ENCODE measurements at regions not wholly inside any gene's neighbourhood (a gene's known extent, or its start where the extent isn't known, plus 50 kb on each side); places are given as distances from the start of the nearest gene placed in this dataset.

DNA sequence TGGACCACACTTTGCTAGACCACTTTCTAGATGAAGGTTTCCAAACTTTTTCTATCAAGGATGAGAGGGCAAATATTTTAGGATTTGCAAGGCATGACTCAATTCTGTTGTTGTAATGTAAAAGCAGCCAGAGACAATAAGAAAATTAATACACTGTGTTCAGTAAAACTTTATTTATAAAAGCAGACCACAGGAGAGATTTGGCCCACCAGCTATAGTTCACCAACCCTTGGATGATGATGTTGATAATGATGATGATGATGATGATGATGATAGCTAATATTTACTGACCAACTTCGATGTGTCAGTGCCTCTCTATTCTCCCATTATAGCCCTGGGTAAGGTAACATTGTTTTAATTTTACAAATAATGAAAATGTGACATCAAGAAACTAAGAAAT lies 156.5 kb downstream of the BTG1 start:
- TF ChIP-seq GATA2 (IDR thresholded peaks at IDR 0.05; ENCODE audit: low read depth, low read length) (no peak), GATA3 (IDR thresholded peaks at IDR 0.05; ENCODE audit: low read depth, low read length) (no peak)
